ENCODE measurements at regions not wholly inside any gene's neighbourhood (a gene's known extent, or its start where the extent isn't known, plus 50 kb on each side); places are given as distances from the start of the nearest gene placed in this dataset.

GRCh38 chr16:86377251-86378022 lies 132.9 kb upstream of the FOXF1 start:
- Histone ChIP-seq H3K36me3 (no peaks in the 10 kb centered on the region), H3K4me3 (no peak overlapping the region), H3K4me1 (no peaks in the 10 kb centered on the region), H3K27ac (replicated peaks) (no peak overlapping the region), H3K9me3 (replicated peaks) (peaks cover 15% of the 10 kb centered on the region), H3K27me3 (ENCODE audit: low read depth) (peaks cover 61% of the 10 kb centered on the region)
- intact Hi-C loops (cut with micrococcal nuclease): no loop called here
- DNase-seq: no peak
- no peak for TF ChIP-seq CTCF (IDR thresholded peaks at IDR 0.05; ENCODE audit: borderline replicate concordance)

GRCh38 chr16:86378128-86378527 lies 132.2 kb upstream of the FOXF1 start:
- H3K9me3 ChIP-seq (replicated peaks): peaks cover 15% of the 10 kb centered on the region
- DNase-seq: no peak
- no peak overlapping the region for H3K4me3 ChIP-seq
- H3K27me3 ChIP-seq (ENCODE audit: low read depth): peaks cover 61% of the 10 kb centered on the region
- no peak for TF ChIP-seq CTCF (IDR thresholded peaks at IDR 0.05; ENCODE audit: borderline replicate concordance)
- no peaks in the 10 kb centered on the region for H3K36me3 ChIP-seq
- intact Hi-C loops (cut with micrococcal nuclease): no loop called here
- H3K4me1 ChIP-seq: no peaks in the 10 kb centered on the region
- no peak overlapping the region for H3K27ac ChIP-seq (replicated peaks)

- TF ChIP-seq CTCF (IDR thresholded peaks at IDR 0.05; ENCODE audit: borderline replicate concordance): no peak
- H3K9me3 ChIP-seq (replicated peaks): peaks cover 12% of the 10 kb centered on the region
- H3K36me3 ChIP-seq: no peaks in the 10 kb centered on the region
- no peak for DNase-seq
- peaks cover 61% of the 10 kb centered on the region for H3K27me3 ChIP-seq (ENCODE audit: low read depth)
- intact Hi-C loops (cut with micrococcal nuclease): no loop called here
- H3K27ac ChIP-seq (replicated peaks): no peak overlapping the region
- no peaks in the 10 kb centered on the region for H3K4me1 ChIP-seq
- H3K4me3 ChIP-seq: no peak overlapping the region
Observed at GRCh38 chr16:86378831-86379504, 131.4 kb upstream of the FOXF1 start.

- Histone ChIP-seq H3K4me1 (no peaks in the 10 kb centered on the region), H3K4me3 (no peak overlapping the region), H3K36me3 (no peaks in the 10 kb centered on the region), H3K9me3 (replicated peaks) (peaks cover 7% of the 10 kb centered on the region), H3K27me3 (ENCODE audit: low read depth) (peaks cover 61% of the 10 kb centered on the region), H3K27ac (replicated peaks) (no peak overlapping the region)
- no peak for DNase-seq
- no peak for TF ChIP-seq CTCF (IDR thresholded peaks at IDR 0.05; ENCODE audit: borderline replicate concordance)
- intact Hi-C loops (cut with micrococcal nuclease): no loop called here
Observed at GRCh38 chr16:86379505-86379846, 130.9 kb upstream of the FOXF1 start.

GRCh38 chr16:86380030-86380429 lies 130.3 kb upstream of the FOXF1 start:
- H3K27me3 ChIP-seq (ENCODE audit: low read depth): peaks cover 61% of the 10 kb centered on the region
- no peaks in the 10 kb centered on the region for H3K36me3 ChIP-seq
- H3K4me1 ChIP-seq: no peaks in the 10 kb centered on the region
- H3K27ac ChIP-seq (replicated peaks): no peak overlapping the region
- H3K9me3 ChIP-seq (replicated peaks): peaks cover 1% of the 10 kb centered on the region
- no peak overlapping the region for H3K4me3 ChIP-seq
- no peak for DNase-seq
- TF ChIP-seq CTCF (IDR thresholded peaks at IDR 0.05; ENCODE audit: borderline replicate concordance): no peak
- intact Hi-C loops (cut with micrococcal nuclease): no loop called here
